RWPE1 (cell line): ENCODE measurements at regions not wholly inside any gene's neighbourhood (a gene's known extent, or its start where the extent isn't known, plus 50 kb on each side); places are given as distances from the start of the nearest gene placed in this dataset.
A peak's percentile ranks its signal among the peaks of the same experiment; 100 is the strongest.

Experiments
- CTCF ChIA-PET: fragments of 350-600 bp; sonication (Branson Sonifier 250); formaldehyde crosslinking; extraction: SDS; loops from one replicate; lab custom pipeline; 2021; lab: Yijun Ruan, JAX
- POLR2A ChIA-PET: fragments of 400-600 bp; formaldehyde crosslinking; extraction: SDS; loops from one replicate; lab custom pipeline; 2020; ENCODE audit warnings: antibody characterized with exemption; ENCODE audit not compliant: low non-redundant PET; lab: Yijun Ruan, JAX
- DNase-seq: peaks from one replicate; pipeline ENCODE4 v3.0.0; 2012; ENCODE audit warnings: low spot score
- H3K27ac ChIP-seq: fragments of 450-650 bp; 2 replicates; pipeline ENCODE4 v1.5.1; 2017
- CTCF ChIP-seq: fragments of 450-650 bp; conservative IDR thresholded peaks from 2 replicates; pipeline ENCODE4 v1.5.1; 2017; ENCODE audit warnings: low read depth, mild to moderate bottlenecking

GRCh38 chr6:130676077-130676772 is 151.0 kb upstream of the SMLR1 start:
- no peak for DNase-seq
- ChIA-PET POLR2A (no interaction called here), CTCF (interaction anchor here (0.6 kb wide), 1 partner anchor 196 kb away, joined by 4 read pairs; no protein-coding TSS in a partner anchor)
- H3K27ac ChIP-seq, result no peak overlapping the region
- TF ChIP-seq CTCF, result no peak

GRCh38 chr6:130676773-130677144 is 150.4 kb upstream of the SMLR1 start:
- no peak for DNase-seq
- H3K27ac ChIP-seq, result no peak overlapping the region
- TF ChIP-seq CTCF, result no peak
- ChIA-PET POLR2A (no interaction called here), CTCF (no interaction called here)

GRCh38 chr6:130677312-130677711 is 149.9 kb upstream of the SMLR1 start:
- CTCF ChIA-PET, result no interaction called here
- no peak overlapping the region for H3K27ac ChIP-seq
- DNase-seq, result no peak
- TF ChIP-seq CTCF, result no peak
- POLR2A ChIA-PET, result no interaction called here

GRCh38 chr6:130677766-130678165 is 149.4 kb upstream of the SMLR1 start:
- no peak for TF ChIP-seq CTCF
- no peak overlapping the region for H3K27ac ChIP-seq
- no peak for DNase-seq
- ChIA-PET POLR2A (no interaction called here), CTCF (no interaction called here)

- H3K27ac ChIP-seq, result no peak overlapping the region
- POLR2A ChIA-PET, result no interaction called here
- no peak for DNase-seq
- no peak for TF ChIP-seq CTCF
- CTCF ChIA-PET, result interaction anchor here (0.5 kb wide), 1 partner anchor 85 kb away, joined by 3 read pairs; no protein-coding TSS in a partner anchor
Measured at GRCh38 chr6:130679684-130680083, 147.5 kb upstream of the SMLR1 start.

- TF ChIP-seq CTCF, result no peak
- ChIA-PET CTCF (interaction anchor here (0.5 kb wide), 1 partner anchor 84 kb away, joined by 3 read pairs; no protein-coding TSS in a partner anchor), POLR2A (no interaction called here)
- peak overlapping the region; percentile 64 for H3K27ac ChIP-seq
- DNase-seq, result peak; percentile 82
Measured at GRCh38 chr6:130680116-130680515, 147.1 kb upstream of the SMLR1 start.
